T follicular helper cell (primary cell): ENCODE measurements at regions not wholly inside any gene's neighbourhood (a gene's known extent, or its start where the extent isn't known, plus 50 kb on each side); places are given as distances from the start of the nearest gene placed in this dataset.
"Not testable (repeated sequence)": the region's sequence is repeated elsewhere in the genome, so short reads cannot be mapped to it uniquely, and the experiment has no call there.

ENCODE experiments used
- DNase-seq: peaks from one replicate; pipeline ENCODE4 v3.0.0-alpha.2; 2020; ENCODE audit warnings: low read depth

DNA sequence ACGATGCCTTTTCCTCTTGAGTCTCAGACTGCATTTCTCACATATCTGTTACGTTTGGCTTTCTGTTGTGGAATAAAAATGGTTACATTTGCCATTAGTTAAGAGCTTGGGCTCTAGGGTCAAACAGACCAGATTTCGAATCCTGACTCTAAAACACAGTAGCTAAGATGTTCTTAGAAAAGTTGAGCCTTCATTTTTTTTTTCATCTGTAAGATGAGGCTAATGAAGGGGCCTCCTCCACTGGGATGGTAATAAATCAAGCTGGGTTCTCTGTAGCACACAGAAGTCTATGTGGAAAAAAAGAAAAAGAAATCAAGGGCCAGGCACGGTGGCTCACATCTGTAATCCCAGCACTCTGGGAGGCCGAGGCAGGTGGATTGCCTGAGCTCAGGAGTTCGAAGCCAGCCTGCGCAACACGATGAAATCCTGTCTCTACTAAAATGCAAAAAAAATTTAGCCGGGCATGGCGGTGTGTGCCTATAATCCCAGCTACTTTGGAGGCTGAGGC, 49.9 kb upstream of the CAPRIN1 start:
- no peak for DNase-seq

DNA sequence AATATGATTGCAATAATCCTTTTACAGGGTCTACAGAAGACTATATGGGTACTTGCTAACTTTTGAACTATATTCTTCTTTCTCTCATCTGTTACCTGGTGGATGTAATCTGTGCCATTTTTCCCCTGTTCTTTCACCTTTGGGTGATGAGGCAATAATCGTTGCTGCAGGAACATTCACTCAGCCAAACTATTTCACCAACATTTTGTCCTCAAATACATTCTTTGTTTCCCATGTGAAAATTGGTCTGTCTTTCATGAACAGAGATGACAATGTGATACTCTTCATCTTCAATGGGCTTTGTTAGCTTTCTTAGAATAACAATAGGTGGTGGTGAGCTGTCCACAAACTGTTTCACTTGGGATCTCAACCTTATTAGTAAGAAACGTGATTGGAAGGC, 52.1 kb upstream of the CAPRIN1 start:
- DNase-seq = no peak

DNA sequence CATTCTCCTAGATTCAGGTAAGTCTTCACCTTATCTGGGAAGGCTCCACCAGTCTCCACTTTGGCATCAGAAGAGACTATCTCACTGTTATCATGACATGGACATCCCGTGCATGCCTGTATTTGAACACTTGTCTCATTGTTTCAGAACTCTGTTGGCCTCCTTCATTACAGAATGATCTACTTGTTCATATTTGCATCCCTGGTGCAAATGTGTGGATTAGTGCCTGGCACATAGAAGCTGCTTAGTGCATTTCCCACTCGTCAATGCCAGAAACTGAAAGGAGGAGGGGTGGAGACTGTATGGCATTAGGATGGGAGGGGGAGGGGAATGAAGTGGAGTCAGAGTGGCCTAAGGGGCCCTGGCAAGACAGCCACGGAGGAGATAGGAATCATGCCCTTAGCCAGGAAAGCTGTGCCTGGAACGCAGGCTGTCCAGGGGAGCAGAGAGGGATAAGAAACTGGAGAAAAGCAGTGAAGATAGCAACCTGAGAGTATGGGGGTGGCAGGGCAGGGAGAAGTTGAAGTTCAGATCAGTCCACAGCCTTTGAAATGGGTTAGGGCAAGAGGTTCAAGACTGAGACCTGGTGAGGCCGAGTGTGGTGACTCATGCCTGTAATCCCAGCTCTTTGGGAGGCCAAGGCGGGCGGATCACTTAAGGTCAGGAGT, 53.8 kb upstream of the CAPRIN1 start:
- DNase-seq = no peak

DNA sequence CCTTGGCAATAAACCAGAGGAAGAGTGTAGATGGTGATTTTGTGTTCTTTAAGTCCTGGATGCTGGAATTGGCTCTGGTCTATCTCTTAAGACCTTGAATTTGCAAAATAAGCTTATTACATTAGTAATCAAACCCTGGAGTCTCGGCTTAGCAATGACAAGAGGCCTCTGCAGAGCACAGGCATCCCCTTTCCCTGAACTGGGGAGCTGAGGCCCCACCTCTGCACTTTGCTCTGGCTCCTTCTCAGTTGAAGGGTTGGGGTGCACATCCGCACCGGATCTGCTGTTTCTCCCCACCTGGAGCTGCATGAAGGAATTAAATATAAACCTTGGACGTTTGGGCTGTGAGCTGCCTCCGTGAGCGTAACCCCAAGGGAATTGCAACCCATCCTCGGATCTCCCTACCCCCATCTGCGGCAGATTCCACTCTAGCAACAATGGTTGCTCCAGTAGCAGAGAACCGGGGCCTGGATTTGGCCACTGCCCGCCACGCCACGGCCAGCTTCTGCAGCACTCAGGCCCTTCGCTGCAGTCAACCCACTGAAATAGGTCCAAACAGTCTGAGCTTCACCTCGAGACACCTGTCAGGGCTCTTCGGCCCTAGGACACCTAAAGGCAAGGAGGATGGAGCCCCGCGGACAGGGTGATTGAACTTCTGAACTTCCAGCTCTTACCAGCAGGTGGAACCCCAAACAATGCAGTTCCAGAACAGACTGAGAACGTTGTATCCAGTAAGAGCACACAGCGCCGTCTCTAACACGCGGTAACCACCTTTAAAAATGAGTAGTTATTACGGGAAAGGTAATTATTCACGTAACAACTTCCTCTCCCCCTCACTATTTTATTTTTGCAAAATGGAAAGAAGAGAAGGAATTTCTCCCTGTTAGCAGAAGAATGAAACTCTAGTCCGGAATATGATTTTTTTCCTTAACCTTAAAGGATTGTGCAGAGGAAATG, 54.8 kb upstream of the CAPRIN1 start:
- peak; percentile 50 for DNase-seq

DNA sequence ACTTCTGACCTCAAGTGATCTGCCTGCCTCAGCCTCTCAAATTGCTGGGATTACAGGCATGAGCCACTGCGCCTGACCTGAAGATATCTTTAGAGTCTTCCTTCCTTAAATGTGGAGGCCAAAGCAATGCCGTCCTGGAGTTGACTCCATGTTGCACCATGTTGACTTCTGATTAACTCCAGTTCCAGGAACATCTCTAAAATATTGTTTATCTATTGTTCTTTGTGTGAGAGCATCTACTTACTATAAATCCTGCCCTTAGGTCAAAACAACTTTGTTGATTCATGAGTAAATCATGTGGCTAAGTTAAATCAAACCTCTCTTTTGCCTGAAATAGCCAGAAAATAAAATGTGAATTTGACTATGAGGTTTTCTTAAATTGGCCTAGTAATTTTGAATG, 56.6 kb upstream of the CAPRIN1 start:
- DNase-seq = no peak

DNA sequence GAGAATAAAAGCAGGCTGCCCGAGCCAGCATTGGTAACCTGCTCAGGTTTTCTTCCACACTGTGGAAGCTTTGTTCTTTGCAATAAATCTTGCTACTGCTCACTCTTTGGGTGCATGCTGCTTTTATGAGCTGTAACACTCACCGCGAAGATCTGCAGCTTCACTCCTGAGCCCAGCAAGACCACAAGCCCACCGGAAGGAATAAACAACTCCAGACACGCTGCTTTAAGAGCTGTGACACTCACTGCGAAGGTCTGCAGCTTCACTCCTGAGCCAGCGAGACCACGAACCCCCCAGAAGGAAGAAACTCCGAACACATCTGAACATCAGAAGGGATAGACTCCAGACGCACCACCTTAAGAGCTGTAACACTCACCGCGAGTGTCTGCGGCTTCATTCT, 60.4 kb upstream of the CAPRIN1 start:
- not testable (repeated sequence) for DNase-seq

DNA sequence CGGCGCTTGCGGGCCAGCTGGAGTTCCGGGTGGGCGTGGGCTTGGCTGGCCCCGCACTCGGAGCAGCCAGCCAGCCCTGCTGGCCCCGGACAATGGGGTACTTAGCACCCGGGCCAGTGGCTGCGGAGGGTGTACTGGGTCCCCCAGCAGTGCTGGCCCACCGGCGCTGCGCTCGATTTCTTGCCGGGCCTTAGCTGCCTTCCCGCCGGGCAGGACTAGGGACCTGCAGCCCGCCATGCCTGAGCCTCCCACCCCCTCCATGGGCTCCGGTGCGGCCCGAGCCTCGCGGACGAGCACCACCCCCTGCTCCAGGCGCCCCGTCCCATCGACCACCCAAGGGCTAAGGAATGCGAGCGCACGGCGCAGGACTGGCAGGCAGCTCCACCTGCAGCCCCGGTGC, 61.4 kb upstream of the CAPRIN1 start:
- not testable (repeated sequence) for DNase-seq

DNA sequence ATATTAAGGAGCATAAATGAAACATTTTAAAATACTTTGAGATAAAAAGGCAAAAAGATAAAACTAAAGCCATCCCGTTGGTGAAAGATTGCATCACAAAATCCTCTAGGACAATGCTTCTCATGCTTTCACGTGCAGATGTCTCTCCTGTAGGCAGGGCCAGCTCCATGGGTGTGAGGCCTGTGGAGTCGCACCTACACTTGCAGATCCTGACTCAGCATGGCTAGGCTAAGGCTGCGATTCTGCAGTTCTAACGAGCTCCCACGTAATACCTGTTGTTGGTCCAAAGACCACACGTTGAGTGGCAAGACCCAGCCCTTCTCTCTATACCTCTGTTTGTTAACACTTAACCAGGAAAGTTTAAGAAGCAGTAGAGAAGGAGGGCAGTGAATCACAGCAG, 62.1 kb upstream of the CAPRIN1 start:
- DNase-seq = no peak

DNA sequence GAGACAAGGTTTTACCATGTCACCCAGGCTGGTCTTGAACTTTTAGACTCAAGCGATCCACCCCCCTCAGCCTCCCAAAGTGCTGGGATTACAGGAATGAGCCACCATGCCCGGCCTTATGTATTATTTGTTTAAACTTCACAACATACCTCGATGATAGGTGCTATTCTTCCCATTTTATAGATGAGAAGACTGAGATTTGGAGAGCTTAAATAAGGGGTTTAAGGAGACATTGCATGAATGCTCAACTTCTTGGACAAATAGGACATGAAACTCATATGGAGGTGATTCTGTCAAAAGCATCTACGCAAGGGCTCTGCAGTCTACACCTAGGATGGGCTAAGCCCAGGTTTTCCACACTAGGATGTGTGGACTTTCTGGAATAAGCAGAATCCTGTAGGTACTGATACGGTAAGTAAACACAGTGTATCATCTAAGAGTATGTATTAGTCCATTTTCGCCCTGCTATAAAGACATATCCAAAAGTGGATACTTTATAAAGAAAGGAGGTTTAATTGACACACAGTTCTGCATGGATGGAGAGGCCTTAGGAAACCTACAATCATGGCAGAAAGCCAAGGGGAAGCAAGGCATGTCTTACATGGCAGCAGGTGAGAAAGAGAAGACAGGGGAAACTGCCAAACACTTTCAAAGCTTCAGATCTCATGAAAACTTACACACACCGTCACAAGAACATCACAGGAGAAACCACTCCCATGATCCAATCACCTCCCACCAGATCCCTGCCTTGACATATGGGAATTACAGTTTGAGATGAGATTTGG, 62.8 kb upstream of the CAPRIN1 start:
- no peak for DNase-seq

DNA sequence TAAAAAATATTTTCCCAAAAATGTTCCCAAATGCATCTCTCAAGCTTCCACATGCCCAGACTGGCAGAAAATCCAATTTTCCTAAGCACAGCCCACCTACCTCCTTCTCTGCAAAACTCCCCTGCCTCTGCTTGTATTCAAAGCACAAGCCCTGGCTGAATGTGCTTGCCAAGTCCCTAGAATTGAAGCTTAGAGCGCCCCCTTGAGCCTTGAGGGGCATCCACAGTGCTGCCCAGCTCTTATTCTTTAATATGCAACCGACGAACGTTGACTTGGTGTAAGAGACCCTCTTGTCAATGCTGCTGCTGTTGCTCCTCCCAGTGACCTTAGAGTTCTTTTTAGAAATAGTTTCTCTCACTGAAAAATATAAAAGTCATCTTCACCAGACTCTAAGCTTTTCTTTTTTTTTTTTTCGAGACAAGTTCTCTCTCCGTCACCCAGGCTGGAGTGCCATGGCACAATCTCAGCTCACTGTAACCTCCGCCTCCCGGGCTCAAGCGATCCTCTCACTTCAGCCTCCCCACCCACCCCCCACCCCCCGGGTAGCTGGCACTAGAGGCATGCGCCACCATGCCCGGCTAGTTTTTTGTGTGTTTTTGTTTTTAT, 63.5 kb upstream of the CAPRIN1 start:
- peak; percentile 61 for DNase-seq

DNA sequence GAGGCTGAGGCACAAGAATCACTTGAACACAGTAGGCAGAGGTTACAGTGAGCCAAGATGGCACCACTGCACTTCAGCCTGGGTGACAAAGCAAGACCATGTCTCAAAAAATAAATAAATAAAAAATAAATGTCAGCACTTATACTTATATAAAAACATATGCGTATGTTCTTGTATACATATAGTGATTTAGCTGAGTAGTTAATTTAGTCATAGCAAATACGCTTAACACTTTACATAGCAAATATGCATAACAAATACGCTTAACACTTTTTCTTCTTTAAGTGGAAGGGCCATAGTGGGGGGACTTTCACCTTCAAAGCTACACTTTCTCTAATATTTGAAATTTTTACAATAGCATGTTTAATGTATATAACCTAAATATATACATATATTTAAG, 64.0 kb upstream of the CAPRIN1 start:
- no peak for DNase-seq

DNA sequence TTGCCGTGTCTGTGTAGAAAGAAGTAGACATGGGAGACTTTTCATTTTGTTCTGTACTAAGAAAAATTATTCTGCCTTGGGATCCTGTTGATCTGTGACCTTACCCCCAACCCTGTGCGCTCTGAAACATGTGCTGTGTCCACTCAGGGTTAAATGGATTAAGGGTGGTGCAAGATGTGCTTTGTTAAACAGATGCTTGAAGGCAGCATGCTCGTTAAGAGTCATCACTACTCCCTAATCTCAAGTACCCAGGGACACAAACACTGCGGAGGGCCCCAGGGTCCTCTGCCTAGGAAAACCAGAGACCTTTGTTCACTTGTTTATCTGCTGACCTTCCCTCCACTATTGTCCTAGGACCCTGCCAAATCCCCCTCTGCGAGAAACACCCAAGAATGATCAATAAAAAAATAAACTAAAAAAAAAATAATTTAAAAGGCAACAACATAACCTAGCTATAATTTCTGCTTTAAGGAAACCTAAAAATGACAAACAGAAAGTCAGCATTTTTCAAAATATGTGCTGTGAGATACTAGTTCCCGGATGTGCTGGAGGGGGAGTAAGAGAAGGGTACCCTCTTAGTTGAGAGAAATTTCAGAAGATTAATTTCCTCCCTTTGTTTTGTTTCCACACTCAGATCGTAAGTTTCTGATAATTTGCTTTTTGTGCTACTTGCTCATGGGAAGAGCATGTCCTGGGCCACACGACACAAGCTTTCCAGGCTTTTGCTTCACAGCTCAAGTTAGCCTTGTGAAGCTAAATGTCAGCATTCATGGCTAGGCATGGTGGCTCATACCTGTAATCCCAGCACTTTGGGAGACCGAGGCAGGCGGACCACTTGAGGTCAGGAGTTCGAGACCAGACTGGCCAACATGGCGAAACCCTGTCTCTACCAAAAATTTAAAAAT, 64.7 kb upstream of the CAPRIN1 start:
- DNase-seq = not testable (repeated sequence)

DNA sequence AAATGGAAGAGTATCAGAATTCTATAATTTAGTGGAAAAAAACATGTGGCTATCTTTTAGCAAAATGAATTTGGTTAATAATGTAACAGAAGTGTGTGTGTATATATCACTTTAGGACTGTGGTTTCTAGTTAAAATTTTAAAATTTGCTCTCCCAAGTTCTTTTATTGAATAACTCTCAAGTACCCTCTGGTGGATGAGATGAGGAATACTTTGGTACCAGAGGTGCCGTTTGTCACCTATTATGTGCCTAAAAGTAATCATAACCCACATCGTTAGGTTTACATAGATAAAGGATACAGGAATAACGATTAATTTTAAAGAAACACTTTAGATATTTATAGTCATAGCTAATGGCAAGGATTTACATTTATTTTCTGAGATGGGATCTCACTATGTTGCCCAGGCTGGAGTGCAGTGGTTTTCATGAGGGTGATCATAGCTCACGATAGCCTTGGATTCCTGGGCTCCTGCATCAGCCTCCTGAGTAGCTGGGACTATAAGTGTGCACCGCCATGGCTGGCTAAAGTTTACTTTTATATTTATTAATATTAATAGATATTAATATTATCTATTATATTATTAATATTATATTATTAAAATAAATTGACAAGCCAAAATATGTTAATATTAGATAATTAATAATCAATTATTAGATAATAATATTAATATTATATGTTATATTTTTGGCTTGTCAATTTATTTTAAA, 66.7 kb upstream of the CAPRIN1 start:
- no peak for DNase-seq

DNA sequence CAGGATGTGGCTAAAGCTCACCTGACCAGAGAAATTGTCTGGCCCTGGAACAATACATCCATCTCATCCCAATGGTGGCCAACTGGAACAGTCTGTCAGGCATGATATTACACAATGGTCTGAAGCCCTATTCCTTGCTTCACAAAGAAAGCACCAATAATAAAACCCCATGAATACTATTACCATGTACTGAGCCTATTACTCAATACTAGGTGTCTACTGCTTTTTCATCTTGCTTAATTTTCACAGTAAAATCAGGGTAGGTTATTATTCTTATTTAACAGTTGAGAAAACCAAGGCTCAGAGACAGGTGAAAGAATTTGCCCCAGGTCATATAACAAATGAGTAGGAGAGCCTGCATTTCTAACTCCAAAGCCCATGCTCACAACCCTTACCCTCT, 68.9 kb upstream of the CAPRIN1 start:
- DNase-seq = no peak

DNA sequence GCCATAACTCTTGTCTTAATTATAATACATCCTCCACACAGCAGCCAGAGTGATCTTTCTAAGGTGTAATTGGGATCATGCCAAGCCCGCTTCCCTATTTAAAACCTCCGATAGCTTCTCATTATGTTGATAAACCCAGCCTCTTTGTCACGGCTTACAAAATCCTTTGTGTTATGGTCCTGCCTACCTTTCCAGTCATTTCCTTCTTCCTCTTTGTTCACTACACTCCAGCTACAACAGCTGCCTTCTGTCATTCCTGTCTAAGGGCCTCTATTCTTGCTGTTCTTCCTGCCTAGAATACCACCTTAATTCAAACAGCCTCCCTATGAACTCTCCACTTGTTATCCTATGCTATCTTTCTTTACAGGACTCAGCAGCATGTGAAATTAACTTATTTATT, 70.6 kb upstream of the CAPRIN1 start:
- DNase-seq = no peak

DNA sequence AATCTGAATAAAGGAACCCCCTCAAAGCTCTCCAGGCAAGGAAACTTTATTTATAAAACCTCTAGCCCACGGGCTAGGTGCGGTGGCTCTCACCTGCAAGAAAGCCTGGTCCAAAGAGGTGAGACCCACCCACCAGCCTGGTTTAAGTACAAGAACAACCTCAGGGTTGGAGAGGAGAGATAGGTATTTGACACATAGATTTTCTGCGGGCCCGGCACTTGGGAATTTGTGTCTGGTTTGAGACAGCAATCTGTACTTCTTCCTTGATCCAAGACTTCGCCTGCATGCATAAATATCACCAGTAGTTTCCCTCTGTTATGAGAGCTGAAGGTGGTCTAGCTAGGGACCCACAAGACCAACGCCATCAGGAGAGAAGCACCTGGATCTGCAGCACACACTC, 73.2 kb upstream of the CAPRIN1 start:
- DNase-seq = no peak

DNA sequence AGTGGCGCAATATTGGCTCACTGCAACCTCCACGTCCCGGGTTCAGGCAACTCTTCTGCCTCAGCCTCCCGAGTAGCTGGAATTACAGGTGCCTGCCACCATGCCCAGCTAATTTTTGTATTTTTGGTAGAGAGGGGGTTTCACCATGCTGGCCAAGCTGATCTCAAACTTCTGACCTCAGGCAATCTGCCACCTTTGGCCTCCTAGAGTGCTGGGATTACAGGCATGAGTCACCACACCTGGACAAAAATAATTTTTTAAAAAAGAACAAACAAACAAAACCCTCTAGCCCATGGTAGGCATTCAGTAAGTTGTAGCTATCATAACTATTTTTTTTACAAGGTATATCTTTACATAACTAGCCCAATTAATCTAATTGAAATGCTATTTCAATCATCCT, 73.9 kb upstream of the CAPRIN1 start:
- DNase-seq = no peak

DNA sequence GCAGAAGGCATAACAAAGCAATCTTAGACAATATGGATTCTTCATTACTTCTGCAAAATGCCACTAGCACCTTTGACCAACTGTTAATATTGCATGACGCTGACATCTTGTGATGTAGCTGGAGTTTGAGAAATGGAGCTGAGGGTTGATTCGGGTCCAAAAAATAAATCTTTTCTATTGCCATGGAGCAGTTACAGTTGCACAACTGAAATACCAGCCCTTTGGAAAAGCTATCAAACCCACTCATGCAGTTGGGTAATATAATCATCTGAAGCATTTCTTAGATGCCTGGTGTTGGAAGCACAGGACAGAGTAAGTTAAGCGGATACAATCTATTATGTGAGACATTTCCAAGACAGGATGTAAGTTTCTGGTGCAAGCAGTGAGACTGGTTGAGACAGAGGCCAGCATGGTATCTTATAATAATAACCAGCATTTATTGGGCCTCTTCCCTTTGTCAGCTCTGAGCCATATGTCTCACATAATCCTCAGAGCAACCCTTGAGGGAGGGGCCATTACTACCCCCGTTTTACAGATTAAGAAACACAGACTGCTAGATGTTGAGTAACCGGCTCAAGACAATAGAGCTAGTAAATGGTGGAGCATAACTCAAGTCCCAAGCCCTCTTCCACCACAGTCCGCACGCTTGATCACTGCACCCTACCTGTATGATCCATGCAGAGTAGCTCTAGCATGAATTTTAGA, 74.9 kb upstream of the CAPRIN1 start:
- DNase-seq = no peak

DNA sequence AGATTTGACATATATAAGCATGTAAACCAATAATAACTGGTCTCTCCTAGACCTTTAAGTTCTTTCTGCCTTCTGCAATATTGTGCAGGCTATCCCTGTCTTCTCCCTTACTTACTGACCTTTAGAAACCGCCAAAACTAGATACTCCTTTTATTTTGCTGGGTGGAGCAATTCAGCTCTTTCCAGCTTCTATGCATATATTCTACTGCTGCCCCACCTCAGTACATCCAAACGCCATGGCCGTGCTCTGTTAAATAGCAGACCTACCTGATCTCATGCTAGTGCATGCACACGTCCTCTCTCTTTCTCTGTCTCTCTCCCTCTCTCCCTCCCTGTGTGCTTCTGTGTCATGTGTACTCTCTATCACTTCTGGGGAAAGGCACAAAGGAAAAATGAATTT, 76.7 kb upstream of the CAPRIN1 start:
- no peak for DNase-seq

DNA sequence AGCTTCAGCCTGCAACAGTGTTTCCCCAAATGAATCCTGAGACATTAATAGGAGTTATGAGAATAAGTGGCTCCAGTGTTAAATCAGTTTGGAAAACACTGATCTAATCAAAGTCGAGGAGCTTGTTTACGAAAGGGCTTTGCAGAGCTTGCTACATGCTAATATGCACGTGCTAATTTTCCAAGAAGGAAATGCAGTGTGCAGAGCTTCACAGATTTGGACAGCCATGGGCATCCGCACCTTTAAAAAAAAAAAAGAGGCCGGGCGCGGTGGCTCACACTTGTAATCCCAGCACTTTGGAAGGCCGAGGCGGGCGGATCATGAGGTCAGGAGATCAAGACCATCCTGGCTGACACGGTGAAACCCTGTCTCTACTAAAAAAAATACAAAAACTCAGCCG, 79.7 kb upstream of the LMO2 start:
- DNase-seq = not testable (repeated sequence)
